Muscle of leg (tissue), 3 donors: ENCODE measurements at regions not wholly inside any gene's neighbourhood (a gene's known extent, or its start where the extent isn't known, plus 50 kb on each side); places are given as distances from the start of the nearest gene placed in this dataset.

ENCODE experiments used
- DNase-seq: peaks from one replicate; pipeline ENCODE4 v3.0.0; 2013
- H3K27ac ChIP-seq: one replicate; pipeline ENCODE4 v1.5.1; 2013; ENCODE audit warnings: mild to moderate bottlenecking, low read length, control low read depth
- H3K27me3 ChIP-seq: one replicate; pipeline ENCODE4 v1.6.1; 2013; ENCODE audit warnings: low read length; ENCODE audit not compliant: control insufficient read depth, insufficient read depth
- H3K36me3 ChIP-seq: one replicate; pipeline ENCODE4 v1.6.1; 2013; ENCODE audit warnings: low read length; ENCODE audit not compliant: control insufficient read depth, insufficient read depth
- H3K4me1 ChIP-seq: one replicate; pipeline ENCODE4 v1.6.1; 2013; ENCODE audit warnings: low read length; ENCODE audit not compliant: control insufficient read depth, insufficient read depth
- H3K4me3 ChIP-seq: one replicate; pipeline ENCODE4 v1.5.1; 2013; ENCODE audit warnings: low read length, control low read depth
- H3K9me3 ChIP-seq: replicated peaks from 2 replicates; pipeline ENCODE4 v1.6.1; 2013; ENCODE audit warnings: low read depth, low read length; ENCODE audit not compliant: control insufficient read depth
- WGBS: methylation state at CpG from one replicate; pipeline ENCODE4 v1.1.5; 2013; ENCODE audit warnings: missing lambda C conversion rate; ENCODE audit not compliant: insufficient coverage; 5-methylcytosine and 5-hydroxymethylcytosine counted together

- no peak overlapping the region for H3K27ac ChIP-seq
- no peaks in the 10 kb centered on the region for H3K27me3 ChIP-seq
- no peak overlapping the region for H3K4me3 ChIP-seq
- DNase-seq, result no peak
- no peaks in the 10 kb centered on the region for H3K9me3 ChIP-seq
- no peaks in the 10 kb centered on the region for H3K36me3 ChIP-seq
- no peaks in the 10 kb centered on the region for H3K4me1 ChIP-seq
Observed at GRCh38 chr13:89902223-89902622, 1445.3 kb upstream of the MIR17HG start.

GRCh38 chr13:89903115-89903514 lies 1444.4 kb upstream of the MIR17HG start:
- Histone ChIP-seq H3K9me3 (no peaks in the 10 kb centered on the region), H3K27me3 (no peaks in the 10 kb centered on the region), H3K36me3 (no peaks in the 10 kb centered on the region), H3K27ac (no peak overlapping the region), H3K4me1 (no peaks in the 10 kb centered on the region), H3K4me3 (no peak overlapping the region)
- no peak for DNase-seq
- no CpG with 5 or more reads among the region's 2 CpGs for WGBS

GRCh38 chr13:89910166-89910565 lies 1437.3 kb upstream of the MIR17HG start:
- WGBS, result 84% methylated on average over 11 of the region's 12 CpGs

GRCh38 chr13:89916551-89916950 lies 1430.9 kb upstream of the MIR17HG start:
- Histone ChIP-seq H3K4me1 (no peaks in the 10 kb centered on the region), H3K27me3 (no peaks in the 10 kb centered on the region), H3K36me3 (no peaks in the 10 kb centered on the region), H3K9me3 (no peaks in the 10 kb centered on the region), H3K27ac (no peak overlapping the region), H3K4me3 (no peak overlapping the region)
- no CpG with 5 or more reads among the region's 2 CpGs for WGBS
- peak; percentile 58 for DNase-seq

More at GRCh38 chr13:89910166-89910565, 1437.3 kb upstream of the MIR17HG start:
- Histone ChIP-seq H3K4me1 (no peaks in the 10 kb centered on the region), H3K9me3 (no peaks in the 10 kb centered on the region), H3K36me3 (no peaks in the 10 kb centered on the region), H3K27me3 (no peaks in the 10 kb centered on the region), H3K4me3 (no peak overlapping the region), H3K27ac (no peak overlapping the region)
- DNase-seq, result no peak

GRCh38 chr13:89920461-89920860 lies 1427.0 kb upstream of the MIR17HG start:
- Histone ChIP-seq H3K27me3 (no peaks in the 10 kb centered on the region), H3K4me1 (no peaks in the 10 kb centered on the region), H3K27ac (no peak overlapping the region), H3K36me3 (no peaks in the 10 kb centered on the region), H3K9me3 (no peaks in the 10 kb centered on the region), H3K4me3 (no peak overlapping the region)
- WGBS, result no CpG with 5 or more reads among the region's 2 CpGs
- DNase-seq, result no peak

GRCh38 chr13:89923052-89923451 lies 1424.4 kb upstream of the MIR17HG start:
- Histone ChIP-seq H3K36me3 (no peaks in the 10 kb centered on the region), H3K4me1 (no peaks in the 10 kb centered on the region), H3K9me3 (no peaks in the 10 kb centered on the region), H3K27ac (no peak overlapping the region), H3K27me3 (no peaks in the 10 kb centered on the region), H3K4me3 (no peak overlapping the region)
- WGBS, result no CpG with 5 or more reads among the region's 2 CpGs
- no peak for DNase-seq

GRCh38 chr13:89923736-89924135 lies 1423.8 kb upstream of the MIR17HG start:
- no peaks in the 10 kb centered on the region for H3K4me1 ChIP-seq
- no peak overlapping the region for H3K4me3 ChIP-seq
- H3K9me3 ChIP-seq, result no peaks in the 10 kb centered on the region
- 100% methylated on average over 2 of the region's 2 CpGs for WGBS
- H3K27ac ChIP-seq, result no peak overlapping the region
- no peaks in the 10 kb centered on the region for H3K27me3 ChIP-seq
- DNase-seq, result no peak
- H3K36me3 ChIP-seq, result no peaks in the 10 kb centered on the region

- no peaks in the 10 kb centered on the region for H3K4me1 ChIP-seq
- no peaks in the 10 kb centered on the region for H3K9me3 ChIP-seq
- WGBS, result 70% methylated on average over 2 of the region's 2 CpGs
- H3K27me3 ChIP-seq, result no peaks in the 10 kb centered on the region
- H3K36me3 ChIP-seq, result no peaks in the 10 kb centered on the region
- DNase-seq, result peak; percentile 36
- no peak overlapping the region for H3K4me3 ChIP-seq
- H3K27ac ChIP-seq, result no peak overlapping the region
Observed at GRCh38 chr13:89925107-89925506, 1422.4 kb upstream of the MIR17HG start.

- no peak for DNase-seq
- 60% methylated on average over 2 of the region's 2 CpGs for WGBS
- Histone ChIP-seq H3K4me1 (no peaks in the 10 kb centered on the region), H3K4me3 (no peak overlapping the region), H3K27ac (no peak overlapping the region), H3K27me3 (no peaks in the 10 kb centered on the region), H3K9me3 (no peaks in the 10 kb centered on the region), H3K36me3 (no peaks in the 10 kb centered on the region)
Observed at GRCh38 chr13:89930861-89931260, 1416.6 kb upstream of the MIR17HG start.

GRCh38 chr13:89932902-89933301 lies 1414.6 kb upstream of the MIR17HG start:
- Histone ChIP-seq H3K27ac (no peak overlapping the region), H3K27me3 (no peaks in the 10 kb centered on the region), H3K36me3 (no peaks in the 10 kb centered on the region), H3K9me3 (no peaks in the 10 kb centered on the region), H3K4me3 (no peak overlapping the region), H3K4me1 (no peaks in the 10 kb centered on the region)
- DNase-seq, result no peak
- 96% methylated on average over 4 of the region's 8 CpGs for WGBS

- 82% methylated on average over 4 of the region's 4 CpGs for WGBS
Observed at GRCh38 chr13:89936256-89936655, 1411.2 kb upstream of the MIR17HG start.

More at GRCh38 chr13:89936256-89936655, 1411.2 kb upstream of the MIR17HG start:
- Histone ChIP-seq H3K4me1 (no peaks in the 10 kb centered on the region), H3K27ac (no peak overlapping the region), H3K4me3 (no peak overlapping the region), H3K27me3 (no peaks in the 10 kb centered on the region), H3K9me3 (no peaks in the 10 kb centered on the region), H3K36me3 (no peaks in the 10 kb centered on the region)
- DNase-seq, result no peak
